ENCODE measurements at regions not wholly inside any gene's neighbourhood (a gene's known extent, or its start where the extent isn't known, plus 50 kb on each side); places are given as distances from the start of the nearest gene placed in this dataset.

DNA sequence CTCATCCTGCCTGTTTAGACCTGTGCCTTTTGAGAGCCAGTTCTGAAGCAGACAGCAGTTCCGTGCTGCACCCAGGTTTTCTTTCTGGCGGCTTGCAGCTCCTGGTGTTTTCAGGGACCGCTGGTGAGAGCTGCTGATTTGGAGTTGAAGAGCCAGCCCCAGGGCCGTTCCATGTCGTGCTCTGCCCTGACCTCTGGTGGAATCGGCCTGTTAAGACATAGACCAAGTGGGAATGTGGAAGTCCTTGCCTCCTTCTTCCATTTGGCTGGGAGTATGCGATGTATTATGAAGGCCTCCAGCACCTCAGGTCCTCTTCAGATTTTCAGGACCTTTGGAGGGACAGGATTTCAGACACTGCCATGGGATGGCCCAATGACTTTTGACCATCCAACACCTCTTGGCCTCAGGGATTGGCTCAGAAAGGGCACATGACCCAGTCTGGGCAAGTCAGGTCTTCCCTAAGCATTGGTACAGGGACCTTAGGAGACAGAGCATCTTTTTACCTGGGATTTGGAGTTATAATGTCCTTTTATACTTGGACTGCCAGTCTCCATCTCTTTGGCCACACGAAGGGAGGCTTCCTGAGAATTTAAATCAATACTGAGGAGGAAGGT lies 136.1 kb upstream of the CLINT1 start (continued):
- TF ChIP-seq, protein P1, sequence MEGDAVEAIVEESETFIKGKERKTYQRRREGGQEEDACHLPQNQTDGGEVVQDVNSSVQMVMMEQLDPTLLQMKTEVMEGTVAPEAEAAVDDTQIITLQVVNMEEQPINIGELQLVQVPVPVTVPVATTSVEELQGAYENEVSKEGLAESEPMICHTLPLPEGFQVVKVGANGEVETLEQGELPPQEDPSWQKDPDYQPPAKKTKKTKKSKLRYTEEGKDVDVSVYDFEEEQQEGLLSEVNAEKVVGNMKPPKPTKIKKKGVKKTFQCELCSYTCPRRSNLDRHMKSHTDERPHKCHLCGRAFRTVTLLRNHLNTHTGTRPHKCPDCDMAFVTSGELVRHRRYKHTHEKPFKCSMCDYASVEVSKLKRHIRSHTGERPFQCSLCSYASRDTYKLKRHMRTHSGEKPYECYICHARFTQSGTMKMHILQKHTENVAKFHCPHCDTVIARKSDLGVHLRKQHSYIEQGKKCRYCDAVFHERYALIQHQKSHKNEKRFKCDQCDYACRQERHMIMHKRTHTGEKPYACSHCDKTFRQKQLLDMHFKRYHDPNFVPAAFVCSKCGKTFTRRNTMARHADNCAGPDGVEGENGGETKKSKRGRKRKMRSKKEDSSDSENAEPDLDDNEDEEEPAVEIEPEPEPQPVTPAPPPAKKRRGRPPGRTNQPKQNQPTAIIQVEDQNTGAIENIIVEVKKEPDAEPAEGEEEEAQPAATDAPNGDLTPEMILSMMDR (IDR thresholded peaks at IDR 0.05 in 2 of 3, conservative IDR thresholded peaks at IDR 0.05 in 1 of 3; ENCODE audit: control insufficient read depth in 2 of 3, extremely low read depth in 1 of 3, insufficient read depth in 1 of 3, low read depth in 3 of 3, low read length in 3 of 3) = peak; percentile 75 to 83 (median 82)
- TF ChIP-seq RAD21 (IDR thresholded peaks at IDR 0.05; ENCODE audit: insufficient read depth, low read depth, low read length) = peak; percentile 76

- ATAC-seq = peak; percentile 32; the same call in 2 of the 3 replicates
- H3K4me2 ChIP-seq (ENCODE audit: control insufficient read depth, insufficient read depth) = no peak overlapping the region
- no peak overlapping the region for H3K9ac ChIP-seq (ENCODE audit: control insufficient read depth, insufficient read depth, low read length)
- no peaks in the 10 kb centered on the region for H3K27me3 ChIP-seq (replicated peaks in 1 of 2; ENCODE audit: control insufficient read depth in 2 of 2, insufficient read depth in 2 of 2, low read length in 1 of 2)
- 50% methylated on average over 6 of the region's 6 CpGs for WGBS (ENCODE audit: insufficient coverage, insufficient replicate concordance, low lambda C conversion rate, missing lambda C conversion rate)
- SMC1A ChIA-PET (ENCODE audit: uncharacterized antibody, unreplicated experiment) = interaction anchor here (0.6 to 4.4 kb wide), 15 partner anchors 9 to 1138 kb away, joined by 3 to 38 read pairs (median 4); no protein-coding TSS in a partner anchor
- FAIRE-seq = no peak
- RAD21 ChIA-PET (ENCODE audit: unreplicated experiment) = interaction anchor here (0.9 to 2.6 kb wide), 10 partner anchors 30 to 1136 kb away, joined by 3 to 19 read pairs (median 4); no protein-coding TSS in a partner anchor
- no peaks in the 10 kb centered on the region for H3K9me3 ChIP-seq (replicated peaks; ENCODE audit: control insufficient read depth, insufficient read depth, low read length)
- H3K4me1 ChIP-seq (ENCODE audit: control insufficient read depth, insufficient read depth, low read length) = no peaks in the 10 kb centered on the region
- TF ChIP-seq RUNX3 (IDR thresholded peaks at IDR 0.05; ENCODE audit: low read length) = peak; percentile 36
- TF ChIP-seq, protein P2, sequence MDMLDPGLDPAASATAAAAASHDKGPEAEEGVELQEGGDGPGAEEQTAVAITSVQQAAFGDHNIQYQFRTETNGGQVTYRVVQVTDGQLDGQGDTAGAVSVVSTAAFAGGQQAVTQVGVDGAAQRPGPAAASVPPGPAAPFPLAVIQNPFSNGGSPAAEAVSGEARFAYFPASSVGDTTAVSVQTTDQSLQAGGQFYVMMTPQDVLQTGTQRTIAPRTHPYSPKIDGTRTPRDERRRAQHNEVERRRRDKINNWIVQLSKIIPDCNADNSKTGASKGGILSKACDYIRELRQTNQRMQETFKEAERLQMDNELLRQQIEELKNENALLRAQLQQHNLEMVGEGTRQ (IDR thresholded peaks at IDR 0.05; ENCODE audit: borderline replicate concordance, low read depth, low read length) = no peak
- POLR2A ChIA-PET = no interaction called here
- H4K20me1 ChIP-seq (ENCODE audit: control insufficient read depth, insufficient read depth) = no peaks in the 10 kb centered on the region
- DNase-seq (ENCODE audit: low read depth, low spot score) = no peak
- H3K27ac ChIP-seq (ENCODE audit: control insufficient read depth, insufficient read depth) = no peak overlapping the region
- H2AFZ ChIP-seq (ENCODE audit: control insufficient read depth, low read depth, low read length) = no peak overlapping the region
- CTCF ChIA-PET = interaction anchor here (0.7 to 3.8 kb wide), 22 partner anchors 8 to 1138 kb away, joined by 3 to 25 read pairs (median 7); no protein-coding TSS in a partner anchor
- BruUV-seq (replicated peaks) = no TSS peak
- in situ Hi-C loops (cut with MboI) = no loop called here
- intact Hi-C loops (cut with micrococcal nuclease; ENCODE audit: unreplicated experiment) = no loop called here
- H3K79me2 ChIP-seq (ENCODE audit: control insufficient read depth, insufficient read depth, low read length) = no peaks in the 10 kb centered on the region
- no peaks in the 10 kb centered on the region for H3K36me3 ChIP-seq (ENCODE audit: control insufficient read depth in 2 of 2, insufficient read depth in 2 of 2, low read length in 1 of 2)
- H3K4me3 ChIP-seq = no peak overlapping the region
These were observed 135.2 kb upstream of the CLINT1 start for GRCh38 chr5:157993986-157994691.
